MM.1S (cell line): ENCODE measurements at regions not wholly inside any gene's neighbourhood (a gene's known extent, or its start where the extent isn't known, plus 50 kb on each side); places are given as distances from the start of the nearest gene placed in this dataset.

ENCODE experiments used
- DNase-seq: peaks from one replicate; pipeline ENCODE4 v3.0.0-alpha.2; 2015
- H2AFZ ChIP-seq: fragments of 300-600 bp; sonication (generic); 2 replicates; pipeline ENCODE4 v1.6.0; 2016; ENCODE audit warnings: antibody characterized with exemption, low read length
- H3F3A ChIP-seq: fragments of 300-600 bp; sonication (generic); 2 replicates; pipeline ENCODE4 v1.6.1; 2016; ENCODE audit warnings: mild to moderate bottlenecking, antibody characterized with exemption, low read length, moderate library complexity, mixed read lengths; ENCODE audit not compliant: insufficient read depth
- H3K27ac ChIP-seq: fragments of 300-600 bp; sonication (generic); 2 replicates; pipeline ENCODE4 v1.5.1; 2016; ENCODE audit warnings: mild to moderate bottlenecking, low read length
- H3K27me3 ChIP-seq: fragments of 300-600 bp; sonication (generic); replicated peaks from 2 replicates; pipeline ENCODE4 v1.6.0; 2016; ENCODE audit warnings: low read length; ENCODE audit not compliant: insufficient read depth
- H3K36me3 ChIP-seq: fragments of 300-600 bp; sonication (generic); replicated peaks from 2 replicates; pipeline ENCODE4 v1.6.1; 2016; ENCODE audit warnings: mild to moderate bottlenecking, low read length, mixed read lengths; ENCODE audit not compliant: insufficient read depth
- H3K4me1 ChIP-seq: fragments of 300-600 bp; sonication (generic); 2 replicates; pipeline ENCODE4 v1.6.1; 2016; ENCODE audit warnings: low read length, mixed read lengths
- H3K4me2 ChIP-seq: fragments of 300-600 bp; sonication (generic); 2 replicates; pipeline ENCODE4 v1.6.0; 2016; ENCODE audit warnings: low read depth, low read length
- H3K4me3 ChIP-seq: fragments of 300-600 bp; sonication (generic); 2 replicates; pipeline ENCODE4 v1.5.1; 2016; ENCODE audit warnings: low read length, mixed read lengths
- H3K79me2 ChIP-seq: fragments of 300-600 bp; sonication (generic); 2 replicates; pipeline ENCODE4 v1.6.1; 2016; ENCODE audit warnings: mixed run types, low read length, mixed read lengths
- H3K9ac ChIP-seq: fragments of 300-600 bp; sonication (generic); 2 replicates; pipeline ENCODE4 v1.6.1; 2016; ENCODE audit warnings: low read length, mixed read lengths
- H3K9me2 ChIP-seq: fragments of 300-600 bp; sonication (generic); replicated peaks from 2 replicates; pipeline ENCODE4 v1.6.1; 2016; ENCODE audit warnings: mild to moderate bottlenecking, low read length, mixed read lengths; ENCODE audit not compliant: insufficient read depth
- H3K9me3 ChIP-seq: fragments of 300-600 bp; sonication (generic); replicated peaks from 2 replicates; pipeline ENCODE4 v1.6.1; 2016; ENCODE audit warnings: mild to moderate bottlenecking, low read length, mixed read lengths; ENCODE audit not compliant: insufficient read depth
- H4K20me1 ChIP-seq: fragments of 300-600 bp; sonication (generic); 2 replicates; pipeline ENCODE4 v1.6.1; 2016; ENCODE audit warnings: mild to moderate bottlenecking, low read length, moderate library complexity, mixed read lengths; ENCODE audit not compliant: insufficient read depth
- CTCF ChIP-seq: fragments of 300-600 bp; sonication (generic); IDR thresholded peaks from 2 replicates; pipeline ENCODE4 v1.5.1; 2016; ENCODE audit warnings: antibody characterized with exemption, low read length, mixed read lengths
- EZH2 ChIP-seq: fragments of 300-600 bp; sonication (generic); optimal IDR thresholded peaks from 2 replicates; pipeline ENCODE3; 2017; ENCODE audit warnings: low read depth, mild to moderate bottlenecking, antibody characterized with exemption, low read length, mixed read lengths
- EZH2phosphoT487 ChIP-seq: fragments of 300-600 bp; sonication (generic); IDR thresholded peaks from 2 replicates; pipeline ENCODE4 v1.6.1; 2018; ENCODE audit warnings: antibody characterized with exemption, low read length

GRCh38 chrX:13467243-13467642, 102.2 kb upstream of the EGFL6 start:
- Histone ChIP-seq H3K9me3 (no peaks in the 10 kb centered on the region), H4K20me1 (no peaks in the 10 kb centered on the region), H3K4me1 (no peaks in the 10 kb centered on the region), H3K27me3 (no peaks in the 10 kb centered on the region), H3F3A (no peaks in the 10 kb centered on the region), H3K27ac (no peak overlapping the region), H3K9ac (no peak overlapping the region), H3K4me3 (no peak overlapping the region), H3K4me2 (no peak overlapping the region), H3K79me2 (no peaks in the 10 kb centered on the region), H2AFZ (no peak overlapping the region), H3K36me3 (no peaks in the 10 kb centered on the region), H3K9me2 (no peaks in the 10 kb centered on the region)
- TF ChIP-seq EZH2phosphoT487 = no peak
- TF ChIP-seq CTCF = no peak
- TF ChIP-seq EZH2 = no peak
- no peak for DNase-seq

GRCh38 chrX:13464599-13465275, 104.7 kb upstream of the EGFL6 start:
- H3K36me3 ChIP-seq = no peaks in the 10 kb centered on the region
- H3F3A ChIP-seq = no peaks in the 10 kb centered on the region
- no peak overlapping the region for H3K9ac ChIP-seq
- TF ChIP-seq EZH2 = no peak
- TF ChIP-seq EZH2phosphoT487 = no peak
- TF ChIP-seq CTCF = no peak
- H3K27ac ChIP-seq = no peak overlapping the region
- no peaks in the 10 kb centered on the region for H3K9me2 ChIP-seq
- no peak overlapping the region for H2AFZ ChIP-seq
- no peak for DNase-seq
- H3K4me1 ChIP-seq = no peaks in the 10 kb centered on the region
- H3K4me3 ChIP-seq = no peak overlapping the region
- H3K9me3 ChIP-seq = no peaks in the 10 kb centered on the region
- H3K27me3 ChIP-seq = no peaks in the 10 kb centered on the region
- no peaks in the 10 kb centered on the region for H4K20me1 ChIP-seq
- H3K79me2 ChIP-seq = no peaks in the 10 kb centered on the region
- no peak overlapping the region for H3K4me2 ChIP-seq

- no peak overlapping the region for H3K4me3 ChIP-seq
- no peaks in the 10 kb centered on the region for H3K9me3 ChIP-seq
- H3K79me2 ChIP-seq = no peaks in the 10 kb centered on the region
- H3K36me3 ChIP-seq = no peaks in the 10 kb centered on the region
- no peaks in the 10 kb centered on the region for H3K27me3 ChIP-seq
- TF ChIP-seq EZH2 = no peak
- TF ChIP-seq EZH2phosphoT487 = no peak
- TF ChIP-seq CTCF = no peak
- H3K27ac ChIP-seq = no peak overlapping the region
- H3K9me2 ChIP-seq = no peaks in the 10 kb centered on the region
- no peaks in the 10 kb centered on the region for H4K20me1 ChIP-seq
- no peaks in the 10 kb centered on the region for H3F3A ChIP-seq
- H2AFZ ChIP-seq = no peak overlapping the region
- no peak overlapping the region for H3K9ac ChIP-seq
- no peaks in the 10 kb centered on the region for H3K4me1 ChIP-seq
- no peak overlapping the region for H3K4me2 ChIP-seq
- DNase-seq = no peak
These were observed 105.8 kb upstream of the EGFL6 start for GRCh38 chrX:13463608-13464007.
